Right ventricle myocardium superior (tissue), 1 donor: ENCODE measurements at regions not wholly inside any gene's neighbourhood (a gene's known extent, or its start where the extent isn't known, plus 50 kb on each side); places are given as distances from the start of the nearest gene placed in this dataset.
A peak's percentile ranks its signal among the peaks of the same experiment; 100 is the strongest.
"Not testable (repeated sequence)": the region's sequence is repeated elsewhere in the genome, so short reads cannot be mapped to it uniquely, and the experiment has no call there.

ENCODE experiments used
- ATAC-seq: fragments of 200-7000 bp; cut with Tn5 transposase; one replicate; pipeline ENCODE4 v1.9.1; 2020; ENCODE audit warnings: mild to moderate bottlenecking; ENCODE audit not compliant: poor library complexity
- DNase-seq: peaks from one replicate; pipeline ENCODE4 v3.0.0-alpha.2; 2020
- intact Hi-C: fragments of 100-400 bp; cut with DNase I; formaldehyde crosslinking; loops from one replicate; pipeline ENCODE4 v1.11.2; 2022
- donor health status: DM: no; HTN: yes; CAD: no; lungs with severe emphysema.

DNA sequence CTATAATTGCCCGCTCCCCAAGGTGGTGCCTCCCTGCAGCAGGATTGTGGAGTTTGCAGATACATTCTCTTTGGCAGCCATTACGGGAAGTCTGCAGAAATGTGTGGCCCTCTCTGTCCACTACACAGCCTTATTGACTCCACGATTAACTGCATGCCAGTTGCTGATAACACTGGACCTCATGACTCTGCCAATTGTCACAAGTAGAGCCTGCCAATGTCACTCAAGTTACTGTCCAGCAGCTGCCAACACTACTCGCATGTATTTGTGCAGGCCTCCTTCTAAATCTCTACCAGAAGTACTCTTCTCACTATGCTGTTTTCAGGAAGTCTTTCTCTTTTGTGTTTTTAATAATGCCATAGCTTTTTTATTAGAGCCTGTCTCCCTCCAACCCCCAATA, 128.8 kb downstream of the PPP1R3A start:
- DNase-seq (peak; percentile 42), ATAC-seq (peak; percentile 99)
- intact Hi-C loops = loop anchor here (10.0 kb wide), 1 partner anchor 125 kb away; the partner anchor contains the start of gene PPP1R3A

GRCh38 chr7:113787106-113787505, 131.7 kb downstream of the PPP1R3A start:
- ATAC-seq (no peak), DNase-seq (no peak)
- intact Hi-C loops = no loop called here

DNA sequence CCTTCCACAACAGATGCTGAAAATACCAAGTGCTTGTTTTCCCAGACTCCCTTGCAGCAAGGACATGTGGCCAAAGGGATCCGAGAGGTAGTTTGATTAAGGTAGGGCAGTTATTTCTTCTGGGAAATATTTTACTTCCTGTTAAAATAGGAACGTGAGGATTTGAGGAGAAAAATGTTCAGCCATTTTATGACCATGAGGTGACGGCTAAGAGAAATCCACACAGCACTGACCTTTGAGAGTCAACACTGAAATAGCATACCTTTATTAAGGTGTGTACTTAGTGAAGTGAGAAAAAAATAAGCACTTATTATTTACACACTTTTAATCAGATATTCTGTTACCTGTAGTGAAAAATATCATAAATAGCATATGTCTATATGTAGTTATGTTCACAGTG, 133.9 kb downstream of the PPP1R3A start:
- intact Hi-C loops = no loop called here
- ATAC-seq = no peak

DNA sequence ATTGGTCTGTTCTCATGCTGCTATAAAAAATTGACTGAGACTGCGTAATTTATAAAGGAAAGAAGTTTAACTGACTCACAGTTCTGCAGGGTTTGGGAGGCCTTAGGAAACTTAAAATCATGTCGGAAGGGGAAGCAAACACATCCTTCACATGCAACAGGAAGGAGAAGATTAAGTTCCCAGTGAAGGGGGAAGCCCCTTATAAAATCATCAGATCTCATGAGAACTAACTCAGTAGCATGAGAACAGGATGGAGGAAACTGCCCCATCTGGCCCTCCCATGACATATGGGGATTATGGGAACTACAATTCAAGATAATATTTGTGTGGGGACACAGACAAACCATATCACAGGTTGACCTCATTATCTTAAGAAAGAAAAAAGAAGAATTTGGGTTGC, 134.5 kb downstream of the PPP1R3A start:
- DNase-seq (no peak), ATAC-seq (no peak)
- intact Hi-C loops = no loop called here

More for the DNA sequence above, 133.9 kb downstream of the PPP1R3A start:
- no peak for DNase-seq

DNA sequence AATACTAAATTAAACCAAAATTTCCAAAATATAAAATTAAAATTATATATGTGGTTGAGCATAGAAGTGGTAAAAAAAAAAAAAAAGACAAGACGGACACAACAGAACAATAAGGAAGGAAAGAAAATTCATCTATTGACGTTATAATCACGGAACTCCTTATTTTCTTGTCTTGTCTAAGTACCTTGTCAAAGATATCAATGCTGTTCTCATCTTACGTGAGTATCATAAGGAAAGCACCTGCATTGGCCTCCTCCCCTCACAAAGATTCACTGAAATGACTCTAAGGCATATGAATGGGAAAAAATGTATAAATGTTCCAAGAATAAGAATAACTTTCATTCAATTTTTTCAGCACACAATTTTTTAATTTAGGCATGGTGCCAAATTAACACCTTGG, 135.4 kb downstream of the PPP1R3A start:
- DNase-seq = no peak
- ATAC-seq = no peak
- intact Hi-C loops = no loop called here

DNA sequence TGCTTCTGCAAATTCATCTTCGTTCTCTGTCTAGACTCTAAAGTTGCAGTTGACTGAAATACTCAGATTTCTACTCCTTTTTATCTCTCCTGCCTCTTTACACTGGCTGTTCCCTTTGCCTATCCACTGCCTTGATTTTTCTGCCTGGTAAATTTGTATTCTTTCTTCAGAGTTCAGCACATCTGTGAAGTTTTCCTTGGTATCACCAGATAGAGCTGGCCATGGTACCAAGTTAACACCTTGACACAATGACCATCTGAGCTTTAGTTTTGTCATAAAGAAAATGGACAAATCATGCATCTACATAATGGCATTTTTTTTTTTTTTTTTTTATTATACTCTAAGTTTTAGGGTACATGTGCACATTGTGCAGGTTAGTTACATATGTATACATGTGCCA, 143.0 kb downstream of the PPP1R3A start:
- DNase-seq = no peak
- intact Hi-C loops = no loop called here
- ATAC-seq = no peak

DNA sequence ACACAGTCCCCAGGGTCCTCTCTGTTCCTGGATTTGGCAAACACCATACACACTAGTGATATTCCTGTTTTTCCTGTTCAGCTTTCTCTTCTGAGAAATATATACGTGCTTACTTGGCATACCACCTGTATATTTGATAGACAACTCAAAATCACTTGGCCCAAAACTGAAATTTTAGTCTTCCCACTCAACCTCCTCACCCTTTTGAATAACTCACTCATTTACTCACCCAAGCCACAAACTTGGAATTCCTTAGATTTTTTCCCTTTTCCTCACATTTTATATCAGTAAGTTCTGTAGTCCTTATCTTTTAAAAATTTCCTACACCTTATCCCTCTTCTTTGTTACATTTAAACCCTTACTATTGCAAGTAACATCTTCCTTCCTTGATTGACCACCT, 143.4 kb downstream of the PPP1R3A start:
- no peak for DNase-seq
- ATAC-seq = no peak
- intact Hi-C loops = no loop called here

DNA sequence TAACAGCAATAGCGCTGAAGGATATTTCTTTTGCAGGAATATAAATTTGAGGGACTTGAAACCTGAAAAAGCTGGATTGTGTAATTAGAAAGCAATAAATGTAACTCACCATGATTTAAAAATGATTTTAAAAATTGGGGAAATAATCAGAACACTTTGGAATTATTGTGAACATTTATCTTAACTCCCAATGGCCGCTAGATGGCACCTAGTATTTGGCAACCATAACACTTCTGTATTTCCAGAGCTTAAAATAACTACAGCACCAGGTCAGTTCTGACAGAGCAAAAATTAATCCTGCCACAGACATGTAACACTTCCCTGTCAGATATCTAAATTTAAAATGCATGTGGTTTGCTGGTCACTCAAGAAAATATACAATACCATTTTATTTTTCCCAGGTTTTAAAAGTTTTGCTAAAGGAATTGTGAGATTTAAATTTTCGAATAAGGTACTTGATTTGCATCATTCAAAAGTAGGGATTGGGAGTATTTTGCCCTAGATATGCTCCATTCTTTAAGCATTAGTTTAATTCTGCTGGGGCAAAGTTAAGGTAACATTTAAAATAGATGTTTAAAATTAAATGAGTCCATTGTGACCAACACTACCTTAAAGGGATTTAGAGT, 144.5 kb downstream of the PPP1R3A start:
- ATAC-seq (peak; percentile 95), DNase-seq (no peak)
- intact Hi-C loops = no loop called here

- intact Hi-C loops = no loop called here
- ATAC-seq = no peak
- DNase-seq = no peak
Measured at GRCh38 chr7:113770146-113770738, 148.6 kb downstream of the PPP1R3A start.

GRCh38 chr7:113768387-113768786, 150.4 kb downstream of the PPP1R3A start:
- DNase-seq = no peak
- intact Hi-C loops = no loop called here
- ATAC-seq = no peak

GRCh38 chr7:113764401-113765035, 154.3 kb downstream of the PPP1R3A start:
- DNase-seq (no peak), ATAC-seq (no peak)
- intact Hi-C loops = no loop called here

- intact Hi-C loops = no loop called here
- DNase-seq (no peak), ATAC-seq (no peak)
Measured at GRCh38 chr7:113763226-113763625, 155.6 kb downstream of the PPP1R3A start.

GRCh38 chr7:113756250-113756649, 162.6 kb downstream of the PPP1R3A start:
- intact Hi-C loops = no loop called here
- no peak for DNase-seq
- no peak for ATAC-seq

DNA sequence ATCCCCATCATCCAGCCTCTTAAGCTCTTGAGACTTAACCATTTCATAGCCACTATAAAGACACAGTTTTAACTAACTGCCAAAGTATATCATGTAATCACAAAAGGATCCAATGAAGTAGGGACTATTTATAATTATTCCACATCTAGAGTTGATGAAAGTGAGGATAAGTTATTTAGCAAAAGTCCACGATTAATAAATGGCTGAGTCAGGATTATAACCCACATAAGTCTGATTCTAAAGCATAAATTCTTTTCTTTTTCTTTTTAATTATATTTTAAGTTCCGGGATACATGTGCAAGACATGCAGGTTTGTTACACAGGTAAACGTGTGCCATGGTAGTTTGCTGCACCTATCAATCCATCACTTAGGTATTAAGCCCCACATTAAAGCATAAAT, 166.1 kb downstream of the PPP1R3A start:
- intact Hi-C loops = no loop called here
- DNase-seq = no peak
- no peak for ATAC-seq

GRCh38 chr7:113752289-113752688, 166.5 kb downstream of the PPP1R3A start:
- intact Hi-C loops = no loop called here
- ATAC-seq = no peak

DNA sequence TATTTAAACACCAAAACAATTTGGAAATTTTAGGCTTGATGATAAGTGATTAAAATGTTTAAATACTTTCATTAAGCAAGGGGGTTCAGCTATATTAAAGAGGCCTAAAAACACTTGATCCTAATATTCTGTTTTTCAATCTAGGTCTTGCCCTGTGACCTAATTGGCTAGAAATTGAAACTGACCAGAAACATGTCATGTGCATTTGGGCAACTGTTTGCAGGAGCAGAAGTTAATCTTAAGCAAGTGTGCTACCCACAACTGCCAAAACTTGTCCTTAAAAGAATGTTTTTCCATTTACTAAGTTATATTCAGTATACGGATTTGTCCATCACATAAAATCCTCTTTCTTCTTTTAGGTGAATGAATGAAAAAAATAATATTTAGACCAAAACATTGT, 167.3 kb downstream of the PPP1R3A start:
- DNase-seq (no peak), ATAC-seq (no peak)
- intact Hi-C loops = no loop called here

More at GRCh38 chr7:113752289-113752688, 166.5 kb downstream of the PPP1R3A start:
- DNase-seq = no peak

DNA sequence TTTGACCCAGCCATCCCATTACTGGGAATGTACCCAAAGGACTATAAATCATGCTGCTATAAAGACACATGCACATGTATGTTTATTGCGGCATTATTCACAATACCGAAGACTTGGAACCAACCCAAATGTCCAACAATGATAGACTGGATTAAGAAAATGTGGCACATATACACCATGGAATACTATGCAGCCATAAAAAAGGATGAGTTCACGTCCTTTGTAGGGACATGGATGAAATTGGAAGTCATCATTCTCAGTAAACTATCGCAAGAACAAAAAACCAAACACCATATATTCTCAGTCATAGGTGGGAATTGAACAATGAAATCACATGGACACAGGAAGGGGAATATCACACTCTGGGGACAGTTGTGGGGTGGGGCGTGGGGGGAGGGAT, 170.4 kb downstream of the PPP1R3A start:
- intact Hi-C loops, DNase-seq, ATAC-seq: not testable (repeated sequence)

- intact Hi-C loops, DNase-seq: not testable (repeated sequence)
Measured at GRCh38 chr7:113742946-113743431, 175.8 kb downstream of the PPP1R3A start.

GRCh38 chr7:113742377-113742776, 176.4 kb downstream of the PPP1R3A start:
- ATAC-seq (no peak), DNase-seq (no peak)
- intact Hi-C loops = no loop called here

More at GRCh38 chr7:113742946-113743431, 175.8 kb downstream of the PPP1R3A start:
- ATAC-seq = not testable (repeated sequence)

DNA sequence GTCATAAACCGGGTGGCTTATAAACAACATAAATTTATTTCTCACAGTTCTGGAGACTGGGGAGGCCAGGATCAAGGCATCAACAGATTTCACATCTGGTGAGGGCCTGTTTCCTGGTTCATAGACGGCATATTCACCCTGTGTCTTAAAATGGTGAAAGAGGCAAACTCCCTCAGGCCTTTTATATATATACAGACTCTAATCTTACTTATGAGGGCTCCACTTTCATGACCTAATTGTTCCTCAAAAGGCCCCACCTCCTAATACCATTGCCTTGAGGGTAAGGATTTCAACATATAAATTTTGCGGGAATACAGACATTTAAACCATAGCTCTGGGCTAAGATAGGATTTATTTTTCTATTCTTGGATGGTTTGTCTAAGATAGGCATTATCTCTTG, 187.2 kb downstream of the PPP1R3A start:
- DNase-seq (no peak), ATAC-seq (no peak)
- intact Hi-C loops = no loop called here
